K562 (cell line): ENCODE measurements at regions not wholly inside any gene's neighbourhood (a gene's known extent, or its start where the extent isn't known, plus 50 kb on each side); places are given as distances from the start of the nearest gene placed in this dataset.

Experiments used
- ATAC-seq: fragments of 200-7000 bp; cut with Tn5 transposase; 3 replicates; pipeline ENCODE4 v1.9.1; 2020; ENCODE audit warnings: moderate library complexity
- BruUV-seq: library from RNA; stranded (reverse); fragments of 400-500 nt; replicated peaks from 2 replicates; lab custom pipeline; 2021; lab: Mats Ljungman, UMichigan
- CTCF ChIA-PET: fragments of 300-600 bp; formaldehyde crosslinking; extraction: SDS; loops from one replicate; lab custom pipeline; 2021; ENCODE audit warnings: low intra/inter-chr PET ratio; lab: Yijun Ruan, JAX
- POLR2A ChIA-PET: fragments of 300-600, 350-650 bp; sonication (Branson Sonifier 250); formaldehyde crosslinking; extraction: SDS; loops from one replicate; lab custom pipeline; 2021; ENCODE audit warnings: antibody characterized with exemption, inconsistent platforms; lab: Yijun Ruan, JAX
- DNase-seq, 4 experiments: peaks; one replicate each; pipeline versions ENCODE4 v3.0.0 to v3.0.0-alpha.2; 2011 to 2018; ENCODE audit warnings: low spot score in 3 of 4, mixed read lengths in 3 of 4; ENCODE audit errors: extremely low read depth in 1 of 4
- FAIRE-seq: peaks from 2 replicates; lab custom pipeline; 2011; peaks lifted over from hg19 to GRCh38; lab: Jason Lieb, UNC
- H2AFZ ChIP-seq: 2 replicates; pipeline ENCODE4 v1.6.0; 2011; ENCODE audit warnings: low read depth, low read length, control low read depth, inconsistent platforms
- H3K27ac ChIP-seq: fragments of 200-600 bp; 3 replicates; pipeline ENCODE4 v1.8.0; 2011; ENCODE audit warnings: low read depth, mild to moderate bottlenecking, control low read depth, inconsistent platforms, low read length, moderate library complexity, mixed read lengths; ENCODE audit errors: extremely low read depth
- H3K27me3 ChIP-seq, 2 experiments: fragments of 300-600 bp in 1 of 2; 2 replicates in 1 of 2; 3 replicates in 1 of 2; pipeline versions ENCODE4 v1.6.0 to v1.8.0; 2011; ENCODE audit warnings: inconsistent platforms in 2 of 2, low read length in 2 of 2, mild to moderate bottlenecking in 1 of 2, mixed read lengths in 1 of 2, moderate library complexity in 1 of 2; ENCODE audit not compliant: control insufficient read depth in 2 of 2, insufficient read depth in 2 of 2
- H3K36me3 ChIP-seq: fragments of 300-600 bp; 3 replicates; pipeline ENCODE4 v1.8.0; 2011; ENCODE audit warnings: mild to moderate bottlenecking, low read length, inconsistent platforms; ENCODE audit not compliant: control insufficient read depth, insufficient read depth
- H3K4me1 ChIP-seq, 2 experiments: fragments of 200-600 bp in 1 of 2; replicated peaks in 1 of 2; 2 replicates in 1 of 2; 3 replicates in 1 of 2; pipeline versions ENCODE4 v1.5.1 to v1.8.0; 2011; ENCODE audit warnings: inconsistent platforms in 2 of 2, low read length in 2 of 2, mild to moderate bottlenecking in 1 of 2, mixed read lengths in 1 of 2, moderate library complexity in 1 of 2; ENCODE audit not compliant: control insufficient read depth in 2 of 2, insufficient read depth in 2 of 2
- H3K4me2 ChIP-seq: 2 replicates; pipeline ENCODE4 v1.6.1; 2011; ENCODE audit warnings: low read length, control low read depth, inconsistent platforms, mixed read lengths; ENCODE audit not compliant: insufficient read depth
- H3K4me3 ChIP-seq: fragments of 200-600 bp; sonication (generic), shearing (Covaris generic); 2 replicates; pipeline ENCODE4 v1.5.1; 2016; ENCODE audit warnings: control low read depth, inconsistent platforms
- H3K79me2 ChIP-seq: fragments of 200-600 bp; 3 replicates; pipeline ENCODE4 v1.8.0; 2011; ENCODE audit warnings: low read length, inconsistent platforms; ENCODE audit not compliant: control insufficient read depth, insufficient read depth
- H3K9ac ChIP-seq, 2 experiments: 2 replicates each; pipeline versions ENCODE4 v1.6.0 to v1.6.1; 2011; ENCODE audit warnings: low read depth in 2 of 2, low read length in 2 of 2, control low read depth in 1 of 2, inconsistent platforms in 1 of 2, mild to moderate bottlenecking in 1 of 2, mixed read lengths in 1 of 2; ENCODE audit not compliant: insufficient read depth in 1 of 2
- H3K9me1 ChIP-seq: one replicate; pipeline ENCODE4 v1.6.0; 2011; ENCODE audit warnings: inconsistent platforms, mild to moderate bottlenecking, low read length, moderate library complexity; ENCODE audit not compliant: control insufficient read depth, insufficient read depth
- H3K9me3 ChIP-seq: replicated peaks from 2 replicates; pipeline ENCODE4 v1.5.1; 2011; ENCODE audit warnings: low read depth, low read length, inconsistent platforms; ENCODE audit not compliant: control insufficient read depth, insufficient read depth
- H4K20me1 ChIP-seq: replicated peaks from 2 replicates; pipeline ENCODE4 v1.6.1; 2011; ENCODE audit warnings: low read length, inconsistent platforms, mixed read lengths; ENCODE audit not compliant: control insufficient read depth, insufficient read depth
- C11orf30 ChIP-seq: fragments of 450-650 bp; IDR thresholded peaks from 2 replicates; pipeline ENCODE4 v1.6.1; 2016; ENCODE audit warnings: low read depth, mild to moderate bottlenecking
- FOXO4 ChIP-seq: fragments of 450-650 bp; formaldehyde crosslinking; IDR thresholded peaks from 2 replicates; pipeline ENCODE4 v1.4.0; 2020; ENCODE audit warnings: mild to moderate bottlenecking, moderate library complexity
- MAFG ChIP-seq: fragments of 450-650 bp; conservative IDR thresholded peaks from 2 replicates; pipeline ENCODE4 v1.6.1; 2016; ENCODE audit warnings: missing genetic modification characterization, missing compliant biosample characterization
- NFATC3 ChIP-seq: fragments of 450-650 bp; IDR thresholded peaks from 2 replicates; pipeline ENCODE4 v1.6.1; 2017; ENCODE audit warnings: mild to moderate bottlenecking
- NFYB ChIP-seq: IDR thresholded peaks from 2 replicates; pipeline ENCODE4 v1.6.1; 2011; ENCODE audit warnings: mild to moderate bottlenecking, moderate library complexity; ENCODE audit not compliant: insufficient read length; ENCODE audit errors: extremely low read depth
- PBX2 ChIP-seq, 2 experiments: IDR thresholded peaks in 1 of 2; conservative IDR thresholded peaks in 1 of 2; 2 replicates each; pipeline ENCODE4 v1.6.1; 2016; ENCODE audit warnings: low read depth in 2 of 2, mild to moderate bottlenecking in 1 of 2, missing compliant biosample characterization in 1 of 2, missing genetic modification characterization in 1 of 2, moderate library complexity in 1 of 2
- PHB ChIP-seq: fragments of 250-450 bp; sonication (Bioruptor Pico); IDR thresholded peaks from 2 replicates; pipeline ENCODE4 v1.5.0; 2021
- STAT5A ChIP-seq: IDR thresholded peaks from 2 replicates; pipeline ENCODE4 v1.6.1; 2012; ENCODE audit warnings: low read length, inconsistent platforms, borderline replicate concordance
- TFAP4 ChIP-seq: sonication (generic); formaldehyde crosslinking; IDR thresholded peaks from 2 replicates; pipeline ENCODE4 v1.8.0; 2022; ENCODE audit warnings: missing genetic modification reagents, mild to moderate bottlenecking, moderate library complexity, borderline replicate concordance
- ZMIZ1 ChIP-seq, 2 experiments: fragments of 150-350 bp in 1 of 2; IDR thresholded peaks; 2 replicates each; pipeline ENCODE4 v1.6.1; 2012 to 2016; ENCODE audit warnings: low read depth in 2 of 2, low read length in 2 of 2, mild to moderate bottlenecking in 1 of 2, moderate library complexity in 1 of 2
- ZNF217 ChIP-seq: sonication (generic); formaldehyde crosslinking; IDR thresholded peaks from 2 replicates; pipeline ENCODE4 v1.8.0; 2022; ENCODE audit warnings: mild to moderate bottlenecking, missing genetic modification reagents
- ZNF316 ChIP-seq: fragments of 450-650 bp; IDR thresholded peaks from 2 replicates; pipeline ENCODE4 v1.6.1; 2016
- ZNF354B ChIP-seq: fragments of 250-450 bp; sonication (Bioruptor Pico); IDR thresholded peaks from 2 replicates; pipeline ENCODE4 v1.4.0; 2020
- WGBS: fragments of 100-300 bp; shearing (Covaris generic); methylation state at CpG from one replicate; pipeline ENCODE4 v1.1.6; 2016; ENCODE audit warnings: low coverage, mixed read lengths; ENCODE audit not compliant: insufficient coverage; ENCODE audit errors: missing lambda C conversion rate; 5-methylcytosine and 5-hydroxymethylcytosine counted together
- in situ Hi-C: fragments of 300-500 bp; cut with MboI; formaldehyde crosslinking; loops from 4 replicates; pipeline ENCODE4 v1.15.0; 2018; ENCODE audit warnings: inconsistent platforms, mixed read lengths
- intact Hi-C: fragments of 100-400 bp; cut with micrococcal nuclease; formaldehyde crosslinking; loops from 2 replicates; pipeline ENCODE4 v1.14.2; 2022

- Histone ChIP-seq H3K4me1 (no peaks in the 10 kb centered on the region), H3K9ac (no peak overlapping the region), H3K4me2 (no peak overlapping the region), H3K4me3 (no peak overlapping the region), H3K36me3 (peaks cover 4% of the 10 kb centered on the region; the same call in 1 of the 3 replicates), H4K20me1 (no peaks in the 10 kb centered on the region), H2AFZ (no peak overlapping the region), H3K27me3 (no peaks in the 10 kb centered on the region), H3K9me3 (no peaks in the 10 kb centered on the region), H3K79me2 (no peaks in the 10 kb centered on the region), H3K9me1 (no peaks in the 10 kb centered on the region), H3K27ac (no peak overlapping the region)
- in situ Hi-C loops (no loop called here), intact Hi-C loops (no loop called here)
- no peak for FAIRE-seq
- ChIA-PET CTCF (no interaction called here), POLR2A (no interaction called here)
- no peak for ATAC-seq
- peak; percentile 22; the same call in 1 of the 2 replicates for TF ChIP-seq MAFG (tag)
- peak; percentile 76 for TF ChIP-seq ZNF316
- no peak for TF ChIP-seq FOXO4 (CRISPR knock-in tag)
- no peak for TF ChIP-seq NFATC3
- no peak for TF ChIP-seq PHB (CRISPR knock-in tag)
- no peak for TF ChIP-seq ZNF217 (CRISPR knock-in tag)
- peak; percentile 57; the same call in 1 of the 2 replicates for TF ChIP-seq C11orf30
- TF ChIP-seq PBX2 (CRISPR knock-in tag; IDR thresholded peaks at IDR 0.05; ENCODE audit: low read depth): no peak
- no peak for TF ChIP-seq PBX2 (tag; conservative IDR thresholded peaks at IDR 0.05; ENCODE audit: low read depth)
- TF ChIP-seq ZNF354B (CRISPR knock-in tag): no peak
- no peak for TF ChIP-seq ZMIZ1 (IDR thresholded peaks at IDR 0.05; ENCODE audit: low read depth in 2 of 2, low read length in 2 of 2)
- no peak for TF ChIP-seq STAT5A
- no peak for TF ChIP-seq TFAP4 (CRISPR knock-in tag)
- TF ChIP-seq NFYB: no peak
- 100% methylated on average over 3 of the region's 3 CpGs for WGBS
- DNase-seq: no peak
- no TSS peak for BruUV-seq
Measured at GRCh38 chr2:208653383-208653782, 246.8 kb downstream of the PTH2R start.
